D721Med (cell line): ENCODE measurements at regions not wholly inside any gene's neighbourhood (a gene's known extent, or its start where the extent isn't known, plus 50 kb on each side); places are given as distances from the start of the nearest gene placed in this dataset.

Experiments used
- DNase-seq: peaks from one replicate; pipeline ENCODE4 v3.0.0; 2011; ENCODE audit warnings: low spot score; ENCODE audit not compliant: insufficient read length
- FAIRE-seq: peaks from 2 replicates; lab custom pipeline; 2011; peaks lifted over from hg19 to GRCh38; lab: Jason Lieb, UNC
- CTCF ChIP-seq: IDR thresholded peaks from 2 replicates; pipeline ENCODE4 v1.5.1; 2012; ENCODE audit warnings: mild to moderate bottlenecking, control low read depth; ENCODE audit not compliant: insufficient read depth; ENCODE audit errors: missing control alignments

GRCh38 chr6:109299776-109300564, 82.3 kb downstream of the CD164 start:
- FAIRE-seq (no peak), DNase-seq (no peak)
- TF ChIP-seq CTCF: no peak

GRCh38 chr6:109299265-109299607, 83.0 kb downstream of the CD164 start:
- no peak for DNase-seq
- TF ChIP-seq CTCF: no peak
- FAIRE-seq: no peak

GRCh38 chr6:109298605-109299264, 83.5 kb downstream of the CD164 start:
- FAIRE-seq (no peak), DNase-seq (no peak)
- TF ChIP-seq CTCF: no peak

- TF ChIP-seq CTCF: no peak
- no peak for FAIRE-seq
- no peak for DNase-seq
These were observed 84.7 kb downstream of the CD164 start for GRCh38 chr6:109297406-109298110.

GRCh38 chr6:109296971-109297372, 85.3 kb downstream of the CD164 start:
- no peak for FAIRE-seq
- TF ChIP-seq CTCF: no peak
- DNase-seq: no peak

GRCh38 chr6:109296452-109296851, 85.8 kb downstream of the CD164 start:
- FAIRE-seq: no peak
- TF ChIP-seq CTCF: no peak
- no peak for DNase-seq
